H9 (cell line): ENCODE measurements at regions not wholly inside any gene's neighbourhood (a gene's known extent, or its start where the extent isn't known, plus 50 kb on each side); places are given as distances from the start of the nearest gene placed in this dataset.

ENCODE experiments used
- DNase-seq: peaks from one replicate; pipeline ENCODE4 v3.0.0-alpha.2; 2017
- H2AFZ ChIP-seq: one replicate; pipeline ENCODE4 v1.6.1; 2013; ENCODE audit warnings: mild to moderate bottlenecking, low read length, control low read depth, moderate library complexity
- H2AK5ac ChIP-seq: 2 replicates; pipeline ENCODE4 v1.6.1; 2013; ENCODE audit warnings: low read length, control low read depth, mixed read lengths; ENCODE audit not compliant: insufficient read length
- H2BK120ac ChIP-seq: one replicate; pipeline ENCODE4 v1.6.1; 2013; ENCODE audit warnings: low read depth, mild to moderate bottlenecking, low read length, control low read depth, inconsistent platforms; ENCODE audit not compliant: poor library complexity, severe bottlenecking
- H2BK12ac ChIP-seq: 2 replicates; pipeline ENCODE4 v1.6.1; 2013; ENCODE audit warnings: low read length, control low read depth, mixed read lengths, low read depth; ENCODE audit not compliant: insufficient read length
- H2BK15ac ChIP-seq: 2 replicates; pipeline ENCODE4 v1.6.1; 2013; ENCODE audit warnings: low read depth, low read length, control low read depth
- H2BK20ac ChIP-seq: one replicate; pipeline ENCODE4 v1.6.1; 2013; ENCODE audit warnings: low read depth, mild to moderate bottlenecking, low read length, control low read depth, inconsistent platforms; ENCODE audit not compliant: poor library complexity, severe bottlenecking
- H2BK5ac ChIP-seq: 2 replicates; pipeline ENCODE4 v1.6.1; 2013; ENCODE audit warnings: low read length, control low read depth, mixed read lengths; ENCODE audit not compliant: insufficient read length
- H3K14ac ChIP-seq: 2 replicates; pipeline ENCODE4 v1.6.1; 2013; ENCODE audit warnings: low read length, control low read depth; ENCODE audit not compliant: insufficient read depth
- H3K18ac ChIP-seq: 2 replicates; pipeline ENCODE4 v1.6.1; 2013; ENCODE audit warnings: low read depth, mild to moderate bottlenecking, mixed read lengths, low read length, control low read depth; ENCODE audit not compliant: insufficient read length
- H3K23ac ChIP-seq: 2 replicates; pipeline ENCODE4 v1.6.1; 2013; ENCODE audit warnings: low read length, control low read depth, mixed read lengths, low read depth; ENCODE audit not compliant: insufficient read length
- H3K23me2 ChIP-seq: 2 replicates; pipeline ENCODE4 v1.6.1; 2013; ENCODE audit warnings: low read depth, mild to moderate bottlenecking, mixed read lengths, low read length, control low read depth; ENCODE audit not compliant: insufficient read length, poor library complexity, severe bottlenecking
- H3K27ac ChIP-seq: 2 replicates; pipeline ENCODE4 v1.5.1; 2013; ENCODE audit warnings: low read length, control low read depth, mixed read lengths, low read depth; ENCODE audit not compliant: insufficient read length
- H3K27me3 ChIP-seq: 2 replicates; pipeline ENCODE4 v1.6.1; 2013; ENCODE audit warnings: low read length, control low read depth, inconsistent platforms; ENCODE audit not compliant: insufficient read depth
- H3K4ac ChIP-seq: 2 replicates; pipeline ENCODE4 v1.6.1; 2013; ENCODE audit warnings: low read depth, mild to moderate bottlenecking, control low read depth, inconsistent platforms, low read length, moderate library complexity
- H3K4me1 ChIP-seq: 2 replicates; pipeline ENCODE4 v1.6.1; 2013; ENCODE audit warnings: low read length, control low read depth, inconsistent platforms; ENCODE audit not compliant: insufficient read depth
- H3K4me2 ChIP-seq: 2 replicates; pipeline ENCODE4 v1.6.1; 2013; ENCODE audit warnings: low read length, control low read depth, mixed read lengths; ENCODE audit not compliant: insufficient read length, insufficient read depth
- H3K56ac ChIP-seq: 2 replicates; pipeline ENCODE4 v1.6.1; 2013; ENCODE audit warnings: low read depth, mild to moderate bottlenecking, mixed read lengths, low read length, control low read depth; ENCODE audit not compliant: insufficient read length
- H3K79me1 ChIP-seq: 2 replicates; pipeline ENCODE4 v1.6.1; 2013; ENCODE audit warnings: low read depth, mild to moderate bottlenecking, moderate library complexity, low read length, control low read depth, inconsistent platforms; ENCODE audit not compliant: insufficient read depth, poor library complexity, severe bottlenecking
- H3K79me2 ChIP-seq: 2 replicates; pipeline ENCODE4 v1.6.1; 2013; ENCODE audit warnings: low read length, control low read depth, inconsistent platforms; ENCODE audit not compliant: insufficient read depth
- H3K9ac ChIP-seq: 2 replicates; pipeline ENCODE4 v1.6.1; 2013; ENCODE audit warnings: low read length, control low read depth, mixed read lengths; ENCODE audit not compliant: insufficient read length; ENCODE audit errors: extremely low read depth
- H3K9me3 ChIP-seq: one replicate; pipeline ENCODE4 v1.6.1; 2013; ENCODE audit warnings: low read depth, low read length, inconsistent platforms; ENCODE audit not compliant: control insufficient read depth
- H3T11ph ChIP-seq: one replicate; pipeline ENCODE4 v1.6.1; 2013; ENCODE audit warnings: mild to moderate bottlenecking, low read length, control low read depth, inconsistent platforms
- H4K20me1 ChIP-seq: one replicate; pipeline ENCODE4 v1.6.1; 2013; ENCODE audit not compliant: control insufficient read depth, insufficient read length, insufficient read depth
- H4K5ac ChIP-seq: 2 replicates; pipeline ENCODE4 v1.6.1; 2013; ENCODE audit warnings: low read depth, mild to moderate bottlenecking, mixed read lengths, low read length, control low read depth; ENCODE audit not compliant: insufficient read length
- H4K8ac ChIP-seq: replicated peaks from 2 replicates; pipeline ENCODE4 v1.6.1; 2013; ENCODE audit warnings: low read length, control low read depth, mixed read lengths, low read depth; ENCODE audit not compliant: insufficient read length
- H4K91ac ChIP-seq: 2 replicates; pipeline ENCODE4 v1.6.1; 2013; ENCODE audit warnings: low read depth, mild to moderate bottlenecking, moderate library complexity, mixed read lengths, low read length, control low read depth; ENCODE audit not compliant: insufficient read length
- H3K27ac Mint-ChIP-seq, 3 experiments: 2 replicates in 2 of 3; 3 replicates in 1 of 3; pipeline ENCODE4 v1.8.0; 2020 to 2021; ENCODE audit warnings: mixed read lengths in 3 of 3, mild to moderate bottlenecking in 1 of 3, moderate library complexity in 1 of 3
- H3K27me3 Mint-ChIP-seq: 2 replicates; pipeline ENCODE4 v1.8.0; 2021; ENCODE audit warnings: low read depth, mild to moderate bottlenecking, moderate library complexity, mixed read lengths
- H3K36me3 Mint-ChIP-seq, 3 experiments: 2 replicates in 2 of 3; 3 replicates in 1 of 3; pipeline ENCODE4 v1.8.0; 2020 to 2021; ENCODE audit warnings: low read depth in 3 of 3, mixed read lengths in 3 of 3; ENCODE audit not compliant: insufficient read depth in 1 of 3
- H3K4me1 Mint-ChIP-seq, 2 experiments: 2 replicates each; pipeline ENCODE4 v1.8.0; 2020; ENCODE audit warnings: mixed read lengths in 2 of 2
- H3K4me3 Mint-ChIP-seq, 2 experiments: 2 replicates in 1 of 2; 3 replicates in 1 of 2; pipeline ENCODE4 v1.8.0; 2020 to 2021; ENCODE audit warnings: mild to moderate bottlenecking in 2 of 2, mixed read lengths in 2 of 2, moderate library complexity in 1 of 2
- H3K9me3 Mint-ChIP-seq, 2 experiments: 2 replicates in 1 of 2; 3 replicates in 1 of 2; pipeline ENCODE4 v1.8.0; 2020; ENCODE audit warnings: mild to moderate bottlenecking in 2 of 2, mixed read lengths in 2 of 2, moderate library complexity in 1 of 2
- WGBS: extraction: QIAGEN DNeasy Blood & Tissue Kit; methylation state at CpG from one replicate; pipeline ENCODE4 v1.1.7; 2013; ENCODE audit warnings: missing lambda C conversion rate, low lambda C conversion rate, mixed read lengths; ENCODE audit not compliant: insufficient read length; ENCODE audit errors: extremely low coverage; 5-methylcytosine and 5-hydroxymethylcytosine counted together
- TF ChIP-seq, protein P1 (sequence below): fragments of 200-600 bp; sonication (generic); conservative IDR thresholded peaks from 3 replicates; pipeline ENCODE4 v1.8.0; 2021; ENCODE audit warnings: antibody characterized with exemption, mild to moderate bottlenecking

DNA sequence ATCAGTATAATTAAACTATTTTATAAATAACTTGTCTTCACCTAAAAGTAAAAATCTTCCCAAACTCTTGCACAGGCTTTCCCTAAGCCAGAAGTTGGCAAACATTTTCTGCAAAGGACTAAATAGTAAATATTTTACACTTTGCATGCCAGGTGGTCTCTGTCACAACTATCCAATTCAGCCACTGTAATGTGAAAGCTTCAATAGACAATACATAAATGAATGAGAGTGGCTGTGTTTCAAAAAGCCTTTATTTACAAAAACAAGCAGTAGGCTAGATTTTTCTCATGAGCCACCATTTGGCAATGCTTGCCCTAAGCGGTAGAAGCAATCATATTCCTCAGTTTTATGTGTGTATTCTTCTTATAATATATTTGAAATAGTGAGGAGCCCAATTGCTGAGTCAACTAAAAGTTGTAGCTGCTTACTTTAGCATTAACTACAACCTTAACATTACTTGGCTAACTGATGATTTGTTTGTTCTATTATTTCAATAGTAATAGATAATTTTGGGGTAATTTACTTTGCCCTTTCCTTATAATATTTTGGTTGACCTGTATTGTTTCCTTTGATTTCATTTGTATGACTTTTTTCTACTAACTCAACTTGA, 236.0 kb upstream of the SYT1 start:
- Mint-ChIP-seq H3K4me1 (no peaks in the 10 kb centered on the region), H3K4me3 (no peak overlapping the region), H3K27me3 (peaks cover 3% of the 10 kb centered on the region; the same call in 1 of the 2 replicates), H3K36me3 (peaks cover 2 to 20% (median 3%) of the 10 kb centered on the region in 3 experiments; a peak in 6 of 7 replicates), H3K27ac (no peak overlapping the region), H3K9me3 (peaks cover 17 to 19% of the 10 kb centered on the region in 2 experiments)
- no peak overlapping the region for H3K9ac ChIP-seq
- H3K4me2 ChIP-seq: no peak overlapping the region
- H3K4ac ChIP-seq: no peak overlapping the region
- no CpG with 5 or more reads among the region's 1 CpG for WGBS
- H2BK120ac ChIP-seq: no peak overlapping the region
- no peaks in the 10 kb centered on the region for H4K20me1 ChIP-seq
- no peak overlapping the region for H3T11ph ChIP-seq
- no peak overlapping the region for H3K14ac ChIP-seq
- H4K91ac ChIP-seq: no peak overlapping the region
- H4K8ac ChIP-seq: no peak overlapping the region
- no peak overlapping the region for H2BK15ac ChIP-seq
- H3K27me3 ChIP-seq: no peaks in the 10 kb centered on the region
- H2BK20ac ChIP-seq: no peak overlapping the region
- H3K79me2 ChIP-seq: no peaks in the 10 kb centered on the region
- H3K9me3 ChIP-seq: no peaks in the 10 kb centered on the region
- no peak overlapping the region for H2AK5ac ChIP-seq
- H3K23me2 ChIP-seq: no peaks in the 10 kb centered on the region
- no peak overlapping the region for H2BK12ac ChIP-seq
- H4K5ac ChIP-seq: no peak overlapping the region
- TF ChIP-seq, protein P1, sequence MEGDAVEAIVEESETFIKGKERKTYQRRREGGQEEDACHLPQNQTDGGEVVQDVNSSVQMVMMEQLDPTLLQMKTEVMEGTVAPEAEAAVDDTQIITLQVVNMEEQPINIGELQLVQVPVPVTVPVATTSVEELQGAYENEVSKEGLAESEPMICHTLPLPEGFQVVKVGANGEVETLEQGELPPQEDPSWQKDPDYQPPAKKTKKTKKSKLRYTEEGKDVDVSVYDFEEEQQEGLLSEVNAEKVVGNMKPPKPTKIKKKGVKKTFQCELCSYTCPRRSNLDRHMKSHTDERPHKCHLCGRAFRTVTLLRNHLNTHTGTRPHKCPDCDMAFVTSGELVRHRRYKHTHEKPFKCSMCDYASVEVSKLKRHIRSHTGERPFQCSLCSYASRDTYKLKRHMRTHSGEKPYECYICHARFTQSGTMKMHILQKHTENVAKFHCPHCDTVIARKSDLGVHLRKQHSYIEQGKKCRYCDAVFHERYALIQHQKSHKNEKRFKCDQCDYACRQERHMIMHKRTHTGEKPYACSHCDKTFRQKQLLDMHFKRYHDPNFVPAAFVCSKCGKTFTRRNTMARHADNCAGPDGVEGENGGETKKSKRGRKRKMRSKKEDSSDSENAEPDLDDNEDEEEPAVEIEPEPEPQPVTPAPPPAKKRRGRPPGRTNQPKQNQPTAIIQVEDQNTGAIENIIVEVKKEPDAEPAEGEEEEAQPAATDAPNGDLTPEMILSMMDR: no peak
- no peak for DNase-seq
- H2AFZ ChIP-seq: no peak overlapping the region
- H3K23ac ChIP-seq: no peak overlapping the region
- no peaks in the 10 kb centered on the region for H3K79me1 ChIP-seq
- H3K4me1 ChIP-seq: no peaks in the 10 kb centered on the region; the same call in 1 of the 2 replicates
- H3K27ac ChIP-seq: no peak overlapping the region
- H3K18ac ChIP-seq: no peak overlapping the region
- no peak overlapping the region for H2BK5ac ChIP-seq
- H3K56ac ChIP-seq: no peak overlapping the region
